ENCODE measurements at regions not wholly inside any gene's neighbourhood (a gene's known extent, or its start where the extent isn't known, plus 50 kb on each side); places are given as distances from the start of the nearest gene placed in this dataset.

GRCh38 chr4:186889876-186890643 is 166.4 kb upstream of the FAT1 start:
- DNase-seq: no peak

- DNase-seq: no peak
Measured at GRCh38 chr4:186891859-186892486, 168.3 kb upstream of the FAT1 start.

- no peak for DNase-seq
Measured at GRCh38 chr4:186898367-186898766, 174.7 kb upstream of the FAT1 start.

GRCh38 chr4:186900232-186900900 is 176.7 kb upstream of the FAT1 start:
- no peak for DNase-seq

GRCh38 chr4:186900984-186901383 is 177.3 kb upstream of the FAT1 start:
- no peak for DNase-seq

GRCh38 chr4:186901850-186902249 is 178.2 kb upstream of the FAT1 start:
- DNase-seq: no peak

- DNase-seq: no peak
Measured at GRCh38 chr4:186902361-186902760, 178.7 kb upstream of the FAT1 start.

GRCh38 chr4:186904101-186904500 is 180.4 kb upstream of the FAT1 start:
- DNase-seq: no peak

- no peak for DNase-seq
Measured at GRCh38 chr4:186906722-186907121, 183.1 kb upstream of the FAT1 start.

- no peak for DNase-seq
Measured at GRCh38 chr4:186910385-186910784, 186.7 kb upstream of the FAT1 start.

- DNase-seq: no peak
Measured at GRCh38 chr4:186912606-186913005, 188.9 kb upstream of the FAT1 start.

GRCh38 chr4:186915816-186916215 is 192.2 kb upstream of the FAT1 start:
- DNase-seq: no peak

- no peak for DNase-seq
Measured at GRCh38 chr4:186917136-186917535, 193.5 kb upstream of the FAT1 start.

GRCh38 chr4:186918466-186918865 is 194.8 kb upstream of the FAT1 start:
- no peak for DNase-seq

GRCh38 chr4:186919340-186919739 is 195.7 kb upstream of the FAT1 start:
- DNase-seq: no peak

GRCh38 chr4:186920483-186920882 is 196.8 kb upstream of the FAT1 start:
- DNase-seq: no peak

- no peak for DNase-seq
Measured at GRCh38 chr4:186920992-186921391, 197.3 kb upstream of the FAT1 start.

- DNase-seq: no peak
Measured at GRCh38 chr4:186924723-186925122, 201.1 kb upstream of the FAT1 start.

GRCh38 chr4:186927624-186928023 is 204.0 kb upstream of the FAT1 start:
- DNase-seq: no peak

GRCh38 chr4:186930024-186930423 is 206.4 kb upstream of the FAT1 start:
- DNase-seq: no peak

GRCh38 chr4:186931519-186931918 is 207.9 kb upstream of the FAT1 start:
- DNase-seq: no peak

GRCh38 chr4:186932196-186932595 is 208.5 kb upstream of the FAT1 start:
- no peak for DNase-seq

- peak; percentile 68 for DNase-seq
Measured at GRCh38 chr4:186932631-186933187, 209.1 kb upstream of the FAT1 start.
